HL-60/S4 treated with phorbol 12-myristate 13-acetate at 8.2 ng/mL for 4 days and 3 days (cell line): ENCODE measurements at regions not wholly inside any gene's neighbourhood (a gene's known extent, or its start where the extent isn't known, plus 50 kb on each side); places are given as distances from the start of the nearest gene placed in this dataset.

Experiments used
- in situ Hi-C: fragments of 300-500 bp; cut with MboI; formaldehyde crosslinking; loops from 2 replicates; pipeline ENCODE4 v1.15.0; 2022; ENCODE audit warnings: low sequenced_read_pairs

DNA sequence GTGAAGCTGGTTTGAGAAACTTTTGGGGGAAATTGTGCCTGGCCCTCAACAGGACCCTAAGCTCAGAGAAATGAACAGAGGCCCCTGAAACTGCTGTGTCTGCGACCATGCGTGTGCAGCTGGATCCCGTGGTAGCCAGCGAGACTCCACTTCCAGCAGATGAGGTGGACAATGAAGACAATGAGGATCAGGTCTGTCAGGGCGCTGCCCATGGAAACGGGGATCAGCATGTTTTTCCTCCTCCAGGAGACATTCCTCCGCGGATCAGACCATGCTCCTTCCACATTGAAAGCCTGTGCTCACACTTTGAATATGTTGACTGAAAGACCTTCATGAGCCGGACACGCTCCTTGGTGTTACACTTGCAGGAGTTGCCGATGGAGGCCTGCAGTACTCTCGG lies 1439.8 kb upstream of the ALCAM start:
- in situ Hi-C loops, result no loop called here

DNA sequence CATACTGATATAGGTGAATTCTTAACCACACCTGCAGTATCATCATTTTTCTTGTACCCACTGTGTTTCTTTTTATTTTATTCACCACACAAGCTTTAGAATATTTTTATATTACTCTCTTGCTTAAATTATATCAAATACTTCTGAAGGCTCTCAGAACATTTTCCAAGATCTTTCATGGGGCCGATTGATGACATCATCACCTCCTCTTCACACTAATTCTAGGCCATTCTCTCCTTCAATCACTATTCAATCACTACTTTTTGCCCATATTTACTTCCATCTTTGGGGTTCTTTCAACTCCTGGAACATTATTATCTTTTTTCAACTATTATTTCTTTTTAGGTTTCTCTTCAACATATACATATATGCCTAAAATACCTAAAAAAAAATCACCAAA lies 1438.8 kb upstream of the ALCAM start:
- in situ Hi-C loops, result no loop called here

DNA sequence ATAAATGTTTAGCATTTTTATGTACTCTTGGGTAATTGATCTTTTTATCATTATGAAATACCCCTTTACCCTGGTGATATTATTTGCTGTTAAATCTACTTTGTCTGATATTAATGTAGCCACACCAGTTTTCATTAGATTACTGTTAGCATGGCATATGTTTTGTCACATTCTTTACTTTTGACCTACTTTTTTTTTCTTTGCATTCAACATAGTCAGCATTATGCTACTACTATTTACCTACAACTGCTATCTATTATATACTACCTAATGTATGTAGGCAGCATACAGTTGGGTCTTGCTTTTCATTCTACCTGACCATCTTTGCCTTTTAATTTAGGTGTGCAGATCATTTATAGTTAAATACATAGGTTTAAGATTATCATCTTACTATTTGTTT lies 1429.6 kb upstream of the ALCAM start:
- in situ Hi-C loops, result no loop called here

DNA sequence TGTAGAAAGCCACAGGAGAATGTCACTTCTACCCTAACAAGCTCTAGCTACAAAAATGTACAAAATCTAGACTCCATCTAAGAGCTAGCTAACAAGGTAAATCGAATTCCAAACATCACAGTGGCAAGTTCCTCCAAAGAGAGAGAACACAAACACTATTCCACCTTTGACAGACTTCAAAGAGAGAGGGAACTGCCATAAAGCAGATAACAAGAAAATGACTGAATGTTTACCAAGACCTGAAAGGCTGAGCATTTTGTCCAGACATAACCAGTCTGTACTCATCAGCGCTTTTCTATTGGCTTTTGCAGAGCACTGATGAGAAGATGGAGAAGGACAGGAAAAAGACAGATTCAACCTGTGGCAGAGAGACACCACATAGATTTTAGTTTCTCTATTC lies 1419.6 kb upstream of the ALCAM start:
- in situ Hi-C loops, result no loop called here

DNA sequence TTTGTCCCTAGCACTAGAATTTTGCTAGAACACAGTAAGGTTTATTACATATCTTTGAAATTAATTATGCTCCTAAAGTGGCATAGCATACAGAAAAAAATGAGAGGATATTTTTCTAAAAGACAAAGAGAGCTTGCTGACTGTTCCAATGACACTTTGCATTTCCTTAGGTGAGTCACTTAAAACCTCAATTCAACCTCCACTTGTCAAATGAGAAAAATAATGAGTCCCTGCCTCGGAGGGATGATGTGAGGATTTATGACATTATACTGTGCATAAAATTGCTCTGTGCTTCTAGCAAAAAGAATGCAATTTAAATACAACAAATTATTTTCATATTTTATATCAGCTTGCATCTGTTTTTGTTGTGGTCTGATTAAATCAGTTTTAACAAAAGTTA lies 1417.0 kb upstream of the ALCAM start:
- in situ Hi-C loops, result no loop called here

DNA sequence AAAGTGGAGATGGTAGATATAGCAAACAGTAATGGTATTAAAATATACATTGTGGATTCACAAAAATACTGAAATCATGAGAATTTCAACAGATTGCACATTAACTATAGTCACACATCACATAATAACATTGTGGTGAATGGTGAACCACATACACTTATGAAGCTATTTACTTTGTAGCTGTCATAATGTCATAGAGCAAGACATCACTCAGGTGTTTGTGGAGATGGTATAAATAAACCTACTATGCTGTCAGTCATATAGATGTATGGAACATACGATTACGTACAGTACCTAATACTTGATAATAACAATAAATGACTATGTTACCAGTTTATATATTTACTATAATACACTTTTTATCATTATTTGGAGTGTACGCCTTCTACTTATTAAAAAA lies 1416.0 kb upstream of the ALCAM start:
- in situ Hi-C loops, result no loop called here

DNA sequence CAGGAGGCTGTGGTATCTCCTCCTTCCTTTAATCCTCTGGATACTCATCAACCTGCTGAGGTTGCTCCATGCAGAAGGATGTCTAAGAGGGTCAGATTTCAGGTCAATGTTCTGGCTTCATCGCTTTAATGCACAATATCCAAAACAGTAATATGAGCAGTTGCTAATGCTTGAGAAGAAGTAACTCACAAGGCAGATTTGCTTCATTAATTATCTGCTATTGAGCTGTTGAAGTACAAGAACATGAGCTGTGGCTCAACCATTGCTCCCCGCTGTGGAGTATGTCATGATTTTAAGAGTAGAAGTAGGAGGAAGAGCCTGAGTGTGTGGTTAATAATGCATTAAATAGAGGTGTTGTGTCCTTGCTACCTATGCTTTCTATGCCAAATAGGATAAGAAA lies 1412.9 kb upstream of the ALCAM start:
- in situ Hi-C loops, result no loop called here

DNA sequence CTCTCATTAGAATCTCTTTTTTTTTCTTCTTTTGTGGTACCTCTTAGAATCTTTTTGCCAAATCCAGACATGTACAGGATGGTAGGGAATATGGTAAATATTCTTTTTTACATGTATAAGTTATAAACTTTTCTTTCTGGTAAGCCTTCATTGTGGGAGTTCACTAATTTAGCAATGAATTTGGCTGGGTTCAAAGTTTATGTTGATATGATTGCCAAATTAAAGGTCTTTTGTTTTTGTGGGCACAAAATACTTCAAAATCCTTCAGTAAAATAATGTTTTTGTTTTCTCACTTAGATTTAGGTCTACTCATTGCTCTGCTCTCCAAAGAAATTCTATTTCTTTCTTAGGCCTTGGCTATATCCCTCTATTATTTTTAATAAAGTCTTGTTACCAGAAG lies 1405.9 kb upstream of the ALCAM start:
- in situ Hi-C loops, result no loop called here

DNA sequence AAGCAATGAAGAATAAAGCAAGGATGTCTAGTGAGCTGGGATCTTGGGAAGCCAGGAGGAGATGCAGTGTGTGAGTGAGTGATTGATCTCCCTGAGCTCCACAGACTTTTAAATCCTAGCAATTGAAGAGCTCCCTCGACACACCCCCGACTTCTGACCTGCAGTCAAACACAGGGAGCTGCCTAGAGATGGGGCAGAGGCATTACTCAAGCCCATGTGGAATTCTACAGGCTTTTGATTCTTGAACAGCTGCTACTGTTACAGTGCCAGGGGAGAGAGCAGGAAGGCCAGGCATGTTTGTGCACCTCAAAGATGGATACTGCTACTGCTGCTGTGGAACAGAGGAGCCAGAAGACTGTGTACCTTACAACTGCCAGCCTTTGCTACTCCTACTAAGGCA lies 1403.1 kb upstream of the ALCAM start:
- in situ Hi-C loops, result no loop called here

DNA sequence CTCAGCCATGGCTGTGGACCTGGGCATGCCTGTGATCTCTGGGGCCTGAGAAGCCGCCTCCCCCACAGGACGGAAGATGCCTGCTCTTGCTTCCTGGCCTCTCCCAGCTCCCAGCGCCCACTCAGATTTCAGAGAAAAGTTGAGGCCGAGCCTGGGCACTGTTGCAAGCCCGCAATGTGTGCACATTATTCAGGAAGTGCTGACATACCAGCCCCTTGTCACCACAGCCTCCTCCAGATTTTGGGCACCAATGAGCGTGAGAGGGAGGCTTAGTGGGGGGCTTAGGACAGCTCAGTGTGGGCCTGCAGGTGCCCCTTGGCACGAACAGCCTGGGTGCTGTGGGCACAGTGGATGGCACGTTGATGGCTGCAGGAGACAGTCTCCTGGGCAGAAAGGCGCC lies 1400.9 kb upstream of the ALCAM start:
- in situ Hi-C loops, result no loop called here

DNA sequence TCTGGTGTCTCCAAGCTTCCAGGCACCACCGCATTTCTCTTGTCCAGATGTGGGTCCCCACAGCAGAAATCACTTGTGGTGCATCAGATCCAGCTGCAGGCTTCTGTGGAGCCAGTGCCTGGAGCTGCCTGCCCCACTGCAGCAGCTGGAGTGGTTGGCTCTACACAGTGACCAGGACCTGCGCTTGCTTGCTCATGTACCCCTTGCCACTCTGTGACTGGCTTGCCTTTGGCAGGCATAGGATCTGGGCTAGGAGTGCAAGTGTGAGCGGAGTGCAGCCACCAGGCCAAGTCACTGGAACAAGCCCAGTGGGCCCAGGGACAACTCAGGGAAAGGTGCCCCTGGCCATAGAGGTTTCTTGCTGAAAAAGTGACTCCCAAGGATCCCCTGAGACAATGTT lies 1400.0 kb upstream of the ALCAM start:
- in situ Hi-C loops, result no loop called here

DNA sequence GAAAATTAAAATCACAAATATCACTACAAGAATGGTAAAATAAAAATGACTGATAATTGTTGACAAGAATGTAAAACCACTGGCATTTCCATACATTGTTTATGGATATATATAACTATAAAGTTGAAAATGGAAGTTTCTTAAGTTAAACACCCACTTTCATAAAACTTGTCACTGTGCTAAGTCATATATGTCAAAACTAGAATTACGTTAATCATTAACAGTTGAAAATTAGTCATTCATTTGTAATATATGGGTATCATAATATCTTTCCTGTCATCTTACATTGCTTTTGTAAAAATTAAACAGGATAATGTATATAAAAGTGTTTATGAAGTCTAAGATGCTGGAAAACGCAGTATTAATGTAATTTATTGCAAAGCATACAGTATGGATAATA lies 1398.6 kb upstream of the ALCAM start:
- in situ Hi-C loops, result no loop called here

DNA sequence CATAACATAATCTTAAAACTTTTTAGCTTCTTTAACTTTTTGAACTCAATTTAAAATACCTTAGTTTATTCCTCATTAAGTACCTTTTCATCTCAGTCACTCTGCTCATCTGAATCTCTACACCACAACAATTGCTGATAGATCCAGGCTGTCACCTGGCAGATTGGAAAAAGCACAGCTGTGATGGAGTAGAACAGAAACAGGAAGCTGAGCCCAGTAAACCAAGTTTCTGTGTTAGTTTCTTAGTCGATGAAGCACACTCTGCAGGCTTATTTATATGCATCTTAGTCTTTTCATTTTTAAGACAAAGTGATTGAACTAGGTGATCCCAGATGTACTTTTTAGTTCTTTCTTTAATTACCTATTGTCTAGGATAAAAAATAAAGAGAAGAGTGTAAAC lies 1398.0 kb upstream of the ALCAM start:
- in situ Hi-C loops, result no loop called here

DNA sequence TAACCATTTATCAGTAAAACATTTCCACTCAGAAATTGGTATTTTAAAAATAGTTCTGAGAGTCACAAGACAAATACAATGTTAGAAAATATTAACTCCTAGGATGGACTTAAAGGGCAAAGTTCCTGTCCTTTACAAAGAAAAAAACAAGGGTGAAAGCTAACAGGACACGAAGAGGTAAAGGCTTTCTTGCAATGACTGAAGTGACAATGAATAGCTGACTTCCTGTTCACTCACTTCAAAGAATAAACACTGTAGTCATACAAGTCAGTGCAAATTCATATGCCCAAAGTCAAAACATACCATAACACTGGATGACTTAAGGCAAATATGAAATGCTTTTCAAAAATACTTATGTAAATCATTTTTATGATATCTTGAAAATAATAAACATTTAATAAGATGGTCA lies 1389.8 kb upstream of the ALCAM start:
- in situ Hi-C loops, result no loop called here

DNA sequence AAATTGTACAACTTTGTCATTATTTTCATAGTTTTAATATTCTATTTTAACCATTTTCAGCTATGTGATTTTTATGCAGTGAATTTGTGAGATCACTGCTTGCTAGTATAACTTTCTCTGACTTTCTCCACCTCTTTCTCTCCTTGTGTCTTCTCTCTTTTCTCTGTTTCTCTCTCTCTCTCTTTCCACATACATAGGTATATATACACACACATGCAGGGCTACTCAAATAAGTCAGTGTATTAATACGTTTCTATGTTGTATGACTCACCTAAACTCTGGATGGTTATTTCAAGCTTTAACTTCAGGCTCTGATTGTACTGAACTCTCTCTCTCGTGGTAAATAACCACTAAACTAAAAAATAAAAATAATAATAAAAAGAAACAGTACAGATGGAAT lies 1389.3 kb upstream of the ALCAM start:
- in situ Hi-C loops, result no loop called here

DNA sequence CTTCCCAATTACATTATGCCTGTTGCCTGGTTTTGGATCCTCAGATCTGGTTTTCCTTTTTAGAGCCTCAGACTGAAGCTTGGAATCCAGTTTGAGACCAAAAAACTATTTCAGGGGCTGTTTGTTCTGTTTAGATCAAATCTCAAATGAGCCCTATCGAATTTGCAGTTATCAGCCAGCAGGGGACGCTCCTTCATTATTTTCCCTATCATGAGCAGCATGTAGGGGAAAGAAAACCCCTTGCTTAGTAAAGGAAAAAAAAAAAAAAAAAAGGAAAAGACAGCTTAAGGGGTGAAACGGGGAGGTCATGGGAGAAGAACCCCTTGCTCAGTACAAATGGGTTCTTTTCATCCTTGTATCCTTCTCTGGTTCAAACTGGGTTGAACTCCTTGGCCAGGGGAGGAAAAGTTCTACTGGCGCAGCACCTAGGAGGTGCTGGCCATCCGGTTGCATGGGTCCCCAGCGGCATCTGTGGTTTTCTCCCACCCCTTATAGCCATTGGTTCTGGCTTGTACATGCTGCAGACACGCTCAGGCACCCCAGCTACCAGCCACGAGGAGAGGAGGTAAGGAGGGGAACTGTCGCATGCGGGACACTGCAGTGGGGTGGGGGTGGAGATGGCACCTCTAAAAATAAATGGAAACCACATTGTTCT lies 1375.1 kb upstream of the ALCAM start:
- in situ Hi-C loops, result no loop called here

DNA sequence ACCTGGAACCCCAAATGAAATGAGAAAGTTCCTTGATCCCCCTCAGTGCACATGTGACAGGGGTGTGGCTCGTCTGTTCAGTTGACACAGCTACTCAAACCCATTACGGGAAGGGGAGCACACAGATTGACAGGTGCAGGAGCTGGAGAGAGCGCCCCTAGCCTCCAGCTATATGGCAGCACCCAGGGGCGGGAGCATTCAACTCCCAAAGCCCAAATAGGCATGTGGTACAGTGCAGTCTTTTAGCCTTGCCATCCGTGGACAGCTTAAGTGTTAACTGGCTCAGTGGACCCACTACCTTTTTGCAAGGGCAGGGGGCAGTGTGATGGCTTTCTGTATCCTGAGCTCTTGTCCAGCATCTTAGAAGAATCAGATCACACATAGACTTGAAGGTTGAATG lies 1374.2 kb upstream of the ALCAM start:
- in situ Hi-C loops, result no loop called here

DNA sequence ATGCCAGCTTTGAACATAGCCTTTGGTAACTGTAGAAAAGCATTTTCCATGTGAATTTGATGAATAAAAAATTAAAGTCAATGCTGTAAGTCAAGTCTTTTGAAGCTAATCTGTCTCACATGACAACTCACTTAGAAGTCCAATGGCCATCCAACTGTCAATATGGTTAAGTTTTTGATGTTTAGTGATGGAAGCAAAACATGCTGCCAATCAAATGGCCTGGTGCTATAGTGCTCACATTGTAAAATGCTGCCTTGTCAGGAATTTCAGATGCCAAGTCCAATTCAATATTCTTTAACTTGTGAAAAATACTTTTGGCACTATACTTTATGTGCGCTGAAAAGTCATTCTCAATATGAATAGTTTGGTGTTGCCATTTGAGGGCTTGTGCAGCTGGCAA lies 1361.8 kb upstream of the ALCAM start:
- in situ Hi-C loops, result no loop called here

DNA sequence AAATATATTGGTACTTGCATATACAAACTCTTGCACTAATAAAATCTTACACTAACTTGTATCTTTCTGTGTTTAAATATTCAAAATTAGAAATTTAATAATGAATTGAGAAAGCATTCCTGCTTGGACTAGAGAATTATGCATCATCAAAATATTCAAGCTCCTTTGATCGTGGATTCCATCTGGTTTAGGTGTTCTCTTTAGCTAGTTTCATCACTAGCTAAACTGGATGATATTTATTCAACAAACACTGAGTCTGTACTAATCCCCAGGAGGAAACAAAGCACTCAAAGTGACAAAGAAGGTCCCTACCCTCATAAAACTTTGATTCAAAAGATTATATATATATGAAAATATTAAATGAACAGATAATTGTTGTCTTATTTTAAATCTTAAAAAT lies 1360.9 kb upstream of the ALCAM start:
- in situ Hi-C loops, result no loop called here

DNA sequence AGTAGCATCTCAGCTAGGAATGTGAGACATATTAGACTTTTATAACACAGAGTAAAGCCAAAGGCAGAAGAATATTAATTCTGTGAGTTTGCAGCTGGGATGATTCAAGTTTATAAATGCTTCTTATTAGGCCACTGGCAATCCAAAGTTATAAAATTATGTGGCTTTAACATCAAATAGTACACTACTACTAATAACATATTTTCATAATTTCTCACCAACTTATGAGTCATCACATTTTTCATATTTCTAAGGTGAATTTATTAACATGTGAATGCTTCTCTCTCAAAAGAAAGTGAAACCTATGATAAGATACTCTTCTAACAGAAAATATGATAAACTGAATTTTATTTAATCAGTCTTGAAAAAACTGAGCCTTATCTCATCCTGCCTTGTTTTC lies 1348.2 kb upstream of the ALCAM start:
- in situ Hi-C loops, result no loop called here

DNA sequence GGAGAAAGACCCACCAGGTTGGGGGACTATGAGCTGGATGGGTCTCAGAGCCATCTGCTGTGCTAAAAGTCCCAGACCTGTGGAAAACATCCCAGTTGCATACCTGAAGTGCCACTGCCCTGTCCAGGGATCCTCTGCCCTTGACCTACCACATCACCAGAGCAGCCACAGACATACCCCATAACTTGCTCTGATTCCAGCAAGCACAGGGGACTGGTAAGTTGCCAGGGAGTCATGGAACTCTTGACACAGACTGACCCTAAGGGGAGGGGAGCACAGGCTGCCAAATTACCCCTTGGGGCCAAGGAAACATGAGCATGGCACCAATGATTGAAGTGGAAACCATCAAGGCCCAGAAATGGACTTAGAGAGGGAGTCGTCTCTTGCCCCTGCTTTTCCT lies 1335.1 kb upstream of the ALCAM start:
- in situ Hi-C loops, result no loop called here

DNA sequence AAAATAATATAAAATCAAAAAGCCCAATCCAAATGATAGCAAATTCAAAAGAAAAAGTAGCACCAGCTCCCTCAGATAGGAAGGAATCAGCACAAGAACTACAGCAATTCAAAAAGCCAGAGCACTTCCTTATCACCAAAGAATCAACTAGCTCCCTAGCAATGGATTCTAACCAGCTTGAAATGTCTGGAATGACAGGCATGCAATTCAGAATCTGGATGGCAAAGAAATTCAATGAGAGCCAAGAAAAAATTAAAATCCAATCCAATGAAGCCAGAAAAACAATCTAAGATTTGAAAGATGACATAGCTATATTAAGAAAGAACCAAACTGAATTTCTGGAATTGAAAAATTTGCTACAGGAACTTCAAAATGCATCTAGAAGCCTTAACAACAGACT lies 1334.4 kb upstream of the ALCAM start:
- in situ Hi-C loops, result no loop called here

DNA sequence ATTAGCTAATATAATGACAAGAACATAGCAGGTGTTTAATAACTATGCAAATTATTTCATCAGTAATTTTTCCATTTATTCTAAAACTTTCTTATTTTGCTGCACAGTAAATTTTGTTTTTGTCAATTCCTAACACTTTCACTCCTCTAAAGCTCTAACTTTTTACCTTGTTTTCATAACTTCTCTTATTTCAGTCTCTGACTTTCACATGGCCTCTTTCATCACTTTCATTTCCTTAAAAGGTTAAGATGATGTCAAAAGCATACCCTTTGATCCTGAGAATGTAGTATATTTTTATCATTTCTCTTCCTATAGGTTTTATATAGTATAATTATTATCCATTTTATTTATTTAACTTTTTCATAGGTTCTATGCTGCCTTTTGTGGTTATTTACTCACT lies 1325.8 kb upstream of the ALCAM start:
- in situ Hi-C loops, result no loop called here
